IMR-90 (cell line): ENCODE measurements at regions not wholly inside any gene's neighbourhood (a gene's known extent, or its start where the extent isn't known, plus 50 kb on each side); places are given as distances from the start of the nearest gene placed in this dataset.

Experiments
- ATAC-seq: fragments of 200-7000 bp; cut with Tn5 transposase; 2 replicates; pipeline ENCODE4 v1.9.1; 2020; ENCODE audit warnings: low read depth, mild to moderate bottlenecking, moderate library complexity
- BruUV-seq: library from RNA; stranded (reverse); fragments of 400-500 nt; replicated peaks from 2 replicates; lab custom pipeline; 2021; lab: Mats Ljungman, UMichigan
- CTCF ChIA-PET: fragments of 300-600 bp; formaldehyde crosslinking; extraction: SDS; loops from one replicate; lab custom pipeline; 2021; ENCODE audit warnings: antibody characterized with exemption; lab: Yijun Ruan, JAX
- POLR2A ChIA-PET: fragments of 300-600 bp; sonication (Branson Sonifier 250); formaldehyde crosslinking; loops from one replicate; lab custom pipeline; 2022; ENCODE audit warnings: antibody characterized with exemption; ENCODE audit not compliant: unreplicated experiment; lab: Charles Lee
- DNase-seq: peaks from one replicate; pipeline ENCODE4 v3.0.0; 2013
- H2AFZ ChIP-seq: replicated peaks from 2 replicates; pipeline ENCODE3; 2013; ENCODE audit warnings: low read length, mild to moderate bottlenecking; ENCODE audit not compliant: poor library complexity
- H2AK5ac ChIP-seq: 2 replicates; pipeline ENCODE4 v1.6.1; 2013; ENCODE audit warnings: low read depth, low read length, inconsistent platforms
- H2AK9ac ChIP-seq: replicated peaks from 2 replicates; pipeline ENCODE3; 2013; ENCODE audit warnings: mild to moderate bottlenecking, low read depth, low read length, moderate library complexity; ENCODE audit not compliant: poor library complexity
- H2BK120ac ChIP-seq: 2 replicates; pipeline ENCODE4 v1.6.1; 2013; ENCODE audit warnings: low read depth, low read length, inconsistent platforms
- H2BK15ac ChIP-seq: 3 replicates; pipeline ENCODE4 v1.6.1; 2013; ENCODE audit warnings: low read depth, low read length, inconsistent platforms
- H2BK20ac ChIP-seq: 2 replicates; pipeline ENCODE4 v1.6.1; 2013; ENCODE audit warnings: low read depth, mild to moderate bottlenecking, inconsistent platforms, low read length, moderate library complexity
- H2BK5ac ChIP-seq: 2 replicates; pipeline ENCODE4 v1.6.1; 2013; ENCODE audit warnings: mild to moderate bottlenecking, low read depth, low read length, inconsistent platforms; ENCODE audit not compliant: poor library complexity, severe bottlenecking
- H3K14ac ChIP-seq: replicated peaks from 2 replicates; pipeline ENCODE4 v1.6.1; 2013; ENCODE audit warnings: low read depth, low read length, inconsistent platforms
- H3K18ac ChIP-seq: 2 replicates; pipeline ENCODE4 v1.6.1; 2013; ENCODE audit warnings: low read depth, low read length, control low read depth
- H3K23ac ChIP-seq: 2 replicates; pipeline ENCODE4 v1.6.1; 2013; ENCODE audit warnings: low read depth, low read length, inconsistent platforms
- H3K27ac ChIP-seq: 2 replicates; pipeline ENCODE4 v1.5.1; 2013; ENCODE audit warnings: mild to moderate bottlenecking, control low read depth, low read length; ENCODE audit not compliant: insufficient read depth
- H3K27me3 ChIP-seq: 2 replicates; pipeline ENCODE4 v1.6.1; 2013; ENCODE audit warnings: low read length; ENCODE audit not compliant: control insufficient read depth, insufficient read depth
- H3K36me3 ChIP-seq: 2 replicates; pipeline ENCODE4 v1.6.1; 2013; ENCODE audit warnings: low read length, mixed read lengths; ENCODE audit not compliant: control insufficient read depth, insufficient read depth
- H3K4ac ChIP-seq: 2 replicates; pipeline ENCODE4 v1.6.1; 2013; ENCODE audit warnings: low read depth, low read length, inconsistent platforms
- H3K4me1 ChIP-seq: 2 replicates; pipeline ENCODE4 v1.6.1; 2013; ENCODE audit warnings: low read length, mixed read lengths; ENCODE audit not compliant: control insufficient read depth, insufficient read depth
- H3K4me2 ChIP-seq: 2 replicates; pipeline ENCODE4 v1.6.1; 2013; ENCODE audit warnings: low read depth, mild to moderate bottlenecking, control low read depth, low read length, moderate library complexity
- H3K4me3 ChIP-seq: 2 replicates; pipeline ENCODE4 v1.5.1; 2013; ENCODE audit warnings: low read depth, mild to moderate bottlenecking, control low read depth, low read length, moderate library complexity; ENCODE audit not compliant: insufficient read depth
- H3K56ac ChIP-seq: 2 replicates; pipeline ENCODE4 v1.6.1; 2013; ENCODE audit warnings: low read length, inconsistent platforms; ENCODE audit not compliant: insufficient read depth; ENCODE audit errors: extremely low read depth
- H3K79me1 ChIP-seq, 2 experiments: 2 replicates each; pipeline ENCODE4 v1.6.1; 2013; ENCODE audit warnings: low read length in 2 of 2, inconsistent platforms in 1 of 2, low read depth in 1 of 2
- H3K9ac ChIP-seq: 2 replicates; pipeline ENCODE4 v1.6.1; 2013; ENCODE audit warnings: low read depth, low read length, control low read depth
- H3K9me1 ChIP-seq: 2 replicates; pipeline ENCODE4 v1.6.1; 2013; ENCODE audit warnings: low read length, inconsistent platforms; ENCODE audit not compliant: insufficient read depth
- H3K9me3 ChIP-seq: 2 replicates; pipeline ENCODE4 v1.6.1; 2013; ENCODE audit warnings: low read length; ENCODE audit not compliant: control insufficient read depth, insufficient read depth
- H4K20me1 ChIP-seq: 2 replicates; pipeline ENCODE4 v1.6.1; 2013; ENCODE audit warnings: low read length, inconsistent platforms; ENCODE audit not compliant: insufficient read depth
- H4K5ac ChIP-seq: 2 replicates; pipeline ENCODE4 v1.6.1; 2013; ENCODE audit warnings: mild to moderate bottlenecking, low read depth, low read length, control low read depth
- H4K8ac ChIP-seq, 2 experiments: 2 replicates each; pipeline ENCODE4 v1.6.1; 2013; ENCODE audit warnings: low read depth in 2 of 2, low read length in 2 of 2, control low read depth in 1 of 2, inconsistent platforms in 1 of 2
- H4K91ac ChIP-seq: 2 replicates; pipeline ENCODE4 v1.6.1; 2013; ENCODE audit warnings: low read depth, low read length, inconsistent platforms; ENCODE audit not compliant: insufficient read depth
- CEBPB ChIP-seq: IDR thresholded peaks from 2 replicates; pipeline ENCODE4 v1.6.1; 2012; ENCODE audit warnings: low read depth, low read length, improper control_type of control experiment
- CTCF ChIP-seq: conservative IDR thresholded peaks from 2 replicates; pipeline ENCODE4 v1.5.1; 2012; ENCODE audit warnings: mild to moderate bottlenecking, low read depth, low read length, improper control_type of control experiment
- NFE2L2 ChIP-seq: fragments of 150-350 bp; IDR thresholded peaks from 2 replicates; pipeline ENCODE4 v1.6.1; 2016; ENCODE audit warnings: low read depth, mild to moderate bottlenecking, low read length
- RCOR1 ChIP-seq: IDR thresholded peaks from 2 replicates; pipeline ENCODE4 v1.6.1; 2012; ENCODE audit warnings: mild to moderate bottlenecking, low read length, improper control_type of control experiment; ENCODE audit not compliant: insufficient replicate concordance
- WGBS, 2 experiments: methylation state at CpG; one replicate each; pipeline versions ENCODE4 v1.1.5 to v1.1.7; 2013; ENCODE audit warnings: missing lambda C conversion rate in 2 of 2; ENCODE audit not compliant: insufficient read length in 1 of 2; ENCODE audit errors: extremely low coverage in 2 of 2; 5-methylcytosine and 5-hydroxymethylcytosine counted together
- dilution Hi-C: fragments of 300-500 bp; cut with HindIII; formaldehyde crosslinking; loops from one replicate; pipeline ENCODE4 v1.14.3; 2018; ENCODE audit warnings: low sequenced_read_pairs; ENCODE audit not compliant: unreplicated experiment
- in situ Hi-C: fragments of 300-500 bp; cut with MboI; formaldehyde crosslinking; loops from 3 replicates; pipeline ENCODE4 v1.14.3; 2019; ENCODE audit warnings: low sequenced_read_pairs, inconsistent platforms, mixed read lengths
- intact Hi-C: fragments of 100-400 bp; cut with micrococcal nuclease; formaldehyde crosslinking; loops from 2 replicates; pipeline ENCODE4 v1.10.0; 2022
- TF ChIP-seq, protein P1 (sequence below): fragments of 150-350 bp; IDR thresholded peaks from 2 replicates; pipeline ENCODE4 v1.6.1; 2017; ENCODE audit warnings: mild to moderate bottlenecking, antibody characterized with exemption, low read length, low read depth

DNA sequence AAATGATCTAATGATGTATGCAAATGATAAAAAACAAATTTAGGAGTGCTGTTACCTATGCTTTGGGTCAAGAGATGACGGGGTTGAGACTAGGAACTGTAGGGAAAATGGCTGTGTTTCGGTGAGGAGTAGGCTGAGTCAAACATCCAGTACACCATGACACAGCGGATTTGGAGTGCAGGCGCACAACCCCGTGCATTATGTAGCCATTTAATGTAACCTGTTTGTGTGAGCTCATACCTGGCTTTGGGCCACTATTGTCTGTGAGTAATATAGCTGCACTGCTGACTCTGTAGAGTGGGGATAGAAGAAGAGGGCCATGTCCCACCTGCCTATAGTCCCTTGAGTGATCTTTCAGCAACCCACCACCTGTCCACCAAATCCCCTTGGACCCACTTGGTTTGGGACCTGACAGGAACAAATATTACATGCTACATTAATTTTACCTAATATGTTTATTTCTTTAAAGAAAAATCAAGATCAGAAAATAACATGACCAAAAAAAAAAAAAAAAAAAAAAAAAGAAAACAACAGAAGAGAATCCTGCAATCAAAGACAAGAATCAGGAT is 95.5 kb upstream of the KLHL1 start:
- no peak for ATAC-seq
- ChIA-PET CTCF (no interaction called here), POLR2A (no interaction called here)

More for the DNA sequence above, 95.5 kb upstream of the KLHL1 start:
- Histone ChIP-seq H2BK120ac (no peak overlapping the region), H3K18ac (no peak overlapping the region), H3K27ac (no peak overlapping the region), H3K9me3 (peaks cover 6% of the 10 kb centered on the region; the same call in 1 of the 2 replicates), H2BK20ac (no peak overlapping the region), H3K4me1 (no peaks in the 10 kb centered on the region), H2AFZ (no peak overlapping the region), H3K4me2 (no peak overlapping the region), H3K27me3 (no peaks in the 10 kb centered on the region), H3K56ac (no peak overlapping the region), H3K4ac (no peak overlapping the region), H3K9me1 (no peaks in the 10 kb centered on the region), H4K8ac (no peak overlapping the region), H2AK5ac (no peak overlapping the region), H4K5ac (no peak overlapping the region), H2AK9ac (no peak overlapping the region), H3K4me3 (no peak overlapping the region), H4K20me1 (no peaks in the 10 kb centered on the region), H3K14ac (no peak overlapping the region), H3K79me1 (no peaks in the 10 kb centered on the region), H3K23ac (no peak overlapping the region), H4K91ac (no peak overlapping the region), H2BK15ac (no peak overlapping the region), H3K36me3 (no peaks in the 10 kb centered on the region), H3K9ac (no peak overlapping the region), H2BK5ac (no peak overlapping the region)
- TF ChIP-seq CEBPB (no peak), NFE2L2 (no peak), RCOR1 (no peak), CTCF (no peak)
- TF ChIP-seq, protein P1, sequence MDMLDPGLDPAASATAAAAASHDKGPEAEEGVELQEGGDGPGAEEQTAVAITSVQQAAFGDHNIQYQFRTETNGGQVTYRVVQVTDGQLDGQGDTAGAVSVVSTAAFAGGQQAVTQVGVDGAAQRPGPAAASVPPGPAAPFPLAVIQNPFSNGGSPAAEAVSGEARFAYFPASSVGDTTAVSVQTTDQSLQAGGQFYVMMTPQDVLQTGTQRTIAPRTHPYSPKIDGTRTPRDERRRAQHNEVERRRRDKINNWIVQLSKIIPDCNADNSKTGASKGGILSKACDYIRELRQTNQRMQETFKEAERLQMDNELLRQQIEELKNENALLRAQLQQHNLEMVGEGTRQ = no peak
- DNase-seq = no peak
- intact Hi-C loops = no loop called here
- WGBS, 2 experiments = no CpG with 5 or more reads among the region's 5 CpGs
- BruUV-seq = no TSS peak
- in situ Hi-C loops = no loop called here
- dilution Hi-C loops = no loop called here
